ENCODE measurements at regions not wholly inside any gene's neighbourhood (a gene's known extent, or its start where the extent isn't known, plus 50 kb on each side); places are given as distances from the start of the nearest gene placed in this dataset.

DNA sequence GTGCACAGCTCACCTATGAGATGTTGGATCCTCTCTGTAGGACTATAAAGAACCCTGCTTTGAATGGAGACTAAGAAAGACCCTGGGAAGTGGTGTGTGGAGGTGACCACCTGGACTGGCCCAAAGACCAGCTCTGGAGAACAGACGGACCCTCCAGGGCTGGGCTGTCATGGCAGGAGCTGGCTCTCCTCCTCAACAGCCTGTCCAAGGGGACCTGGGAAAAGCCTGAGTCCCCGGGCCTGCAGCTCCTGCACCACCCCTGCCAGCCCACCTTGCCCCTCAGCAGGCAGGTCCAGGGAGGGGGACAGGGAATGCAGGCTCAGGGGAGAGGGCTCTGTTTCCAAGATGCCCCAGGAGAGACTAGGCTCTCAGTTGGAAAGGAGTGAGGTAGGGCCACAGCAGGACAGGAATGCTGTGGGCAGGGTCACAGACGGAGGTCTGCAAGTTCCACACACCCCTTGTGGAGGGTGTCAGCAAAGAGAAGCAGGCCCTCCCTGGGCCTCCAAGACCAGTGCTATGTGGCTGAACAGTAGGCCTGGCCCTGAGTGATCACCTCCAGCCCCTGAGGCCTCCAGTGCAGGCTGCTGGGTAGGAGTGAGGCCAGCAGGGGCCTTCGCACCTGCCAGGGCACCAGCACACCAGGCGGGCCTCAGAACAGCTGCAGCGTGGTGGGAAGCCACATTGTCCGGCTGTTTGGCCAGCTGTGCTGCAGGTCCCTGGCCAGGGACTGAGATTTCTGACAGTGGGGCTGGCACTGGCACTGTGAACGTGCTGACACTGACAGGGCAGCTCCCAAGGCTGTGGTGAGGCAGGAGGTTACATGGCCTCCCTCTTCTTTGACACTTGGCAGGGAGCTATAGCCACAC is 86.4 kb upstream of the OTOS start:
- no peak for DNase-seq (ENCODE audit: low read depth in 2 of 2)

DNA sequence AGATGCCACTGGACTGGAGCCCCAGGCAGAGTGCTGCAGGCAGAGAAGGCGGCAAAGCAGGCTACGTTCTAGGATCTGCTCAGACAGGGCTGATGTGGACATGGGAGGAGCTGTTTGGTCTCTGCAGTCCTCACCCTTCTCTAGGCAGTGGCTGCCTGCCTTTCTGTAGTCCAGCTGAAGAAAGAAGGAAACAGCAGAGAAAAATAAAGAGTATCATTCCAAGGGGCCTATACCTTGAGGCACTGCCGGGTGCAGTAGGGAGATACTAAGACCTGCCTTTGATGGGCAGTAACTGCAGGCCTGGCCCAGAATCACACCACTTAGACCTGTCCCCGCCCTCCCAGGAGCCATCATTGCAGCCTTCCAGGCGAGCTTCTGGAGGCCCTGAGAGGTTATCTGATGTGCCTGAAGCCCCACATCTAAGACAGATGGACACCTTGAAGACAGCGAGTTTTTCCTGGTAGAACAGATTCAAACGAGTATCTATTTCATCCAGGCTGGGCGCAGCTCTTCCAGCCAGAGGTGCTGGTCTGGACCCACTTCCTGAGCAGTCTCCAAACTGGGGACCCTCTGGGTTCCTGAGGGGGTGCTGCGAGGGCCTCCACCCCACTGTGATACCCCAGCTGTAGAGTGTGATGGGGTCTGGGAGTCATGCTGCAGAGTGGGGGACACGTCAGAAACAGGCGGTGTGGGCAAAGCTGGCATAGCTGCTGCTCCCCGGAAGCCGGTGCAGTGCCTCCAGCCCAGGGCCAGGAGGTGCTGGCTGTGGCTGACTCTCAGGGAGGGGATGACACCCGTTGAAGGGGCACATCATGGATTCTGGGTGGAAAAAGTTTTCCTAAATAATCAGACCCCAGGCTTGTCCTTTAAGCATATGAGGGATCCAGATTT is 87.3 kb upstream of the OTOS start:
- no peak for DNase-seq (ENCODE audit: low read depth in 2 of 2)

DNA sequence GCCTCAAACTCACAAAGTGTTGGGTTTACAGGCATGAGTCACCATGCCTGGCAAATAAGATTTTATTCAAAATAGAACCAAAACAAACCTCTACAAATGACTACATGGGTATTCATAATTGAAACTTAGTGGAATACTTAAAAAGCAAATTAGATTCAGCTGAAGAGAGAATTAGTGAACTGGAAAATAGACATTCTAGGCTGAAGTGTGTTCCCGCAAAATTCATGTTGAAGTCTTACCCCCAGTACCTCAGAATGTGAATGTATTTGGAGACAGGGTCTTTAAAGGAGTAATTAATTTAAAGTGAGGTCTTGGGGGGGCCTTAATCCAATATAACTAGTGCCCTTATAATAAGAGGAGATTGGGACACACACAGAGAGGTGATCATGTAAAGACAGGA is 88.5 kb upstream of the OTOS start:
- no peak for DNase-seq (ENCODE audit: low read depth in 2 of 2)

DNA sequence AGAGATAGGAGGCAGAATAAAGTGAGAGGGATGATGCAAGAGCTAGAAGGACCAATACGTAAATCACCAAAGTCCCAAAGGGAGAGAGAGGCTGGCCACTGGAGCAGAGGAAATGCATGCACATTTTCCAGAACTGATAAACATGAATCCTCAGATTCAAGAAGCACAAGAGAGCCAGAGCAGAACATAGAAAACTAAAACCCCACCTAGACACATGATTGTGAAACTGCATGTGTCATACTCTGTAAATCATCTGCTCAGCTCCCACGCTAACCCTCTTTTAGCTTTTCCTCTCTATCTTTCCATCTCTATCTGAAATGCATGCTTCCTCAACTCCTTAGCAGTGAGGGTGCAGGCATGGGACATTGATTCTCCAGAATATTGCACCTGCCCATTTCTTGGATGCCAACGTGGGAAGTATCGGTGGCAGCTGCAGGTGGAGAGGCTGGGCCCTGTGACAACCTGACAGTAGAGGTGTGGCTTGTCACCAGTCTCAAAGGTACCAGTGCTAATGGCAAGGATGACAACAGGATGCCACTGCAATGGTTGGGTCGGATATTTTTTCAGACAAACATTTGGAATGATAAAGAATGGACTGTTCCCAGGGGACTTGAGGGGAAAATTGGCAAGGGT is 89.3 kb upstream of the OTOS start:
- DNase-seq (ENCODE audit: low read depth in 2 of 2) = no peak

DNA sequence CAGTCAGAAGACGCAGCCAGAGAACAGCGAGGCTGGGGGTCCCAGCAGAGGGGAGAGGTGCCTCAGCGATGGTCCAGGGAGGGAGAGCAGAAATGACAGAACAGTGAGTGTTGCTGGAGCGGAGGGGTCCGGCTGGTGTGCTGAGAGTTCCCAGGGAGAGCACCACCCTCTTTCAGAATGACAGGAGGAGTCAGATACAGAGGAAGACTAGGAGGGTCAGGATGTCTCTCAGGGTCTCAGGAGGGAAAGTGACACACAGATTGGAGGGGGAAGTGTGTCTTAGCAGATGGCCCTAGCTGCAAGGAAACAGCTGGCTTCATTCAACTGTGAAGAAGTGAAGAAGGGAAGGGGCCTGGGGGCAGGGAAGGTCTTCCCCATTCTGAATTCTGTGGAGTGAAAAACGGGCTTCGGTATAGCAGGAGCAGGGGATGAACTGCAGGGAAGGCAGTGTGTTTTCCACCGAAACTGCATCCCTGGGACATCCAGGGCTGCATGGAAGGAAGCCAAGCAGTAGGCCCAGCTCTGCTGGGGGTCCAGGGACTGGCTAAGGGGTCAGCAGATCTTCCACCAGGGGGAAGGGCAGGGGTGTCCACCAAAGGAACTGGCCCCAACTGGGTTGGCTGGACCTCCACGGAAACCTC is 90.0 kb upstream of the OTOS start:
- DNase-seq (ENCODE audit: low read depth in 2 of 2) = no peak

DNA sequence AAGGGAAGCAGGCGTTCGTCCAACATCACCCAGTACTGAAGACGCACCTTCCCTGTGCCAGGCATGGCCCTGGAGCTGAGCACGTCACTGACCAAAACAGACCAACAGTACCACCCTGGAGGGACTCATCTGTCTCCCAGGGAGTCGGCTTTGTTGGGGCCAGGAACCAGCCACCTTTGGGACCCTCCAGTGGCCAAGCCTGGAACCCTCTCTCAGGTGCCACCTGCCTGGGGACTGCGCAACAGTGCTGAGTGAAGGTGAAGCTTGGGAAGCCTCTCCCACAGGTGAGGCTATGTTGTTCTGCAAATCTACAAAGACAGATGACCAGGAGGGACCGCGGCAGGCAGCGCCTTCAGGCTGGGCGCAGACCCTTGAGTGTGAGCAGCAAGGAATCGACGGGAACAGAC is 91.4 kb upstream of the OTOS start:
- no peak for DNase-seq (ENCODE audit: low read depth in 2 of 2)

DNA sequence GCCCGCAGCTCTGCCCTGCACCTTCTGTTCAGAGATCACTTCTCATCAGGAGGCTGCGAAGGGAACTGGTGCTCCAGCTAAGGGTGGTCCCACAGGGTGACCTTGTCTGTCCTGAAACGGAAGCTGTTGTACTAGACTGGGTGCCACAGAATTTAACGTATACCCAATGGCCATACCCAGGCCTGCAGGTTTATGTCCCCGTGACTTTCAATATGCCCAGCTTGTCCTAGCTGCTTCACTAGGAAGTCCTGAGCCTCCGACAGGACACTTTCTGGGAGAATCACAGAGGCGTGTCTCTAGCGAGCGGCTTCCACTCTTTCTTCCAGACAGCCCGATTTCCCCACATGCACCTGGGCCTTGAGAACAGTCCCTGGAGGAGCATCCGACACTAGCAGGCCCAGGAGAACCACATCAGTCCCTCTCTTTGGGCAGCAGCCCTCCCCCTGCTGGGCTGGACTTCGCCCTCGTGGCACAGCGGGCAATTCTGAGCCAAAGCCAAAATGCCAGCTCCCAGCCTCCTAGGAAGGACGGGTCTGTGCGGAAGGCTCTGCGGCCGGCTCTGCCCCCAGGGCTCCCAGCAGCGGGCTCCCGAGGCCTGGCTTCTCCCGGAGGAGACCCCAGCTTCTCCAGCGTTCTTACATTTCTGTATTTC is 91.9 kb upstream of the OTOS start:
- DNase-seq (ENCODE audit: low read depth in 2 of 2) = no peak

DNA sequence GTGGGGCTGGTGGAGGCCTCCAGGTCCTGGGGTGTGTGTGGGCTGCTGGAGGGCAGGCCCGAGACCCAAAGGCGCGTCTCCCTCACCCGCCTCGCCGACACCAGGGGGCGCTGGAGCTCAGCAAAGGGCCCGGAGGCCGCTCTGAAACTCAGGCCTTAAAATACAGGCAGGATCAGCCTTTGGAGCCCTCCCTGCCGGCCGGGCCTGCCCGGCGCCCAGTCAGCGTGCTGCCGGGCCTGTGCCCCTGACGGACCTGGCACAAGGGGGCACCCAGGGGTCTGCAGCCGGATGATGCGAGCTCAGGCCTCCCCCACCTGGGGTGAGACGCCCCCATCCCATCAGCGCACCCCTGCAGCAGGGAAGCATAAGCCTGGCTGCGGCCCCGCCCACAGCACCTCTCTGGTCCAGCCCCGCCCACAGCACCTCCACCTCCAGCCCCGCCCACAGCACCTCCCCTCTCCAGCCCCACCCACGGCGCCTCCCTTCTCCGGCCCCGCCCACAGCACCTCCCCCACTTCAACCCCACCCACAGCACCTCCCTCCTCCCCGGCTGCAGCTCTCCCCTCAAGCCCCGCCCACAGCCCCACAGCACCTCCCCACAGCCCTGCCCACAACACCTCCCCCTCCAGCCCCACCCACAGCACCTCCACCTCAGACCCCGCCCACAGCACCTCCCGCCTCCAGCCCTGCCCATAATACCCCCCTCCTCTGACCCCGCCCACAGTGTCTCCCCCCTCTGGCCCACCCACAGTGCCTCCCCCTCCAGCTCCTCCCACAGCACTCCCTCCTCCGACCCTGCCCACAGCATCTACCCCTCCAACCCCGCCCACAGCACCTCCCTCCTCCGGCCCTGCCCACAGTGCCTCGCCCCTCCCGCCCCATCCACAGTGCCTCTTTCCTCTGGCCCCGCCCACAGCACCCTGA is 92.8 kb upstream of the OTOS start:
- DNase-seq (ENCODE audit: low read depth in 2 of 2) = peak; percentile 35 to 36

DNA sequence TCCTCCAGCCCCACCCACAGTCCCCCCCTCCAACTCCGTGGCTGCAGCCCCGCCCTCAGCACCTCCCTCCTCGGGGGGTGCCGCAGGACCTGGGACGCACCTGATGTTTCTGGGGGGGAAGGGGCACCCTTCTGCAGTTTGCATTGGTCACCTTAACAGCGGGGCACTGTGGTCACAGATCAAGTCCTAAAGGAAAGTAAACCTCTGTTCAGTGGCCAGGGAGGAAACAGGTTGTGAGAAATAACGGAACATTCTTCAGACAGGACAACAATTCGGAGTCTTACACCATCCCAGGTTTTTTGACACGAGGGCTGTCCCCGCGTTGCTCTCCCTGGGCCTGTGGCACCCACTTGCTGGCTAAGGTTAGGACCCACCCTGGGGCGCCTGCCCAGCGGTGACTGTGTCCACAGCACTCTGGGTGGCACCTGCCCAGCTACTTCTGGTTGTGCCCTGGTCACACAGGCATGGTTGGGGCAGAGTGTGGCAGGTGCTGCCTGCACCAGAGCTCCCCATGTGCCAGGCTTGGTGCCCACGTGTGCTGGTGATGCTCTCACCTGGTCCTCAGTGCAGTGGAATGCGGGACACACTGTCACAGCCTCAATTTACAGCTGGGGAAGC is 93.5 kb upstream of the OTOS start:
- no peak for DNase-seq (ENCODE audit: low read depth in 2 of 2)

DNA sequence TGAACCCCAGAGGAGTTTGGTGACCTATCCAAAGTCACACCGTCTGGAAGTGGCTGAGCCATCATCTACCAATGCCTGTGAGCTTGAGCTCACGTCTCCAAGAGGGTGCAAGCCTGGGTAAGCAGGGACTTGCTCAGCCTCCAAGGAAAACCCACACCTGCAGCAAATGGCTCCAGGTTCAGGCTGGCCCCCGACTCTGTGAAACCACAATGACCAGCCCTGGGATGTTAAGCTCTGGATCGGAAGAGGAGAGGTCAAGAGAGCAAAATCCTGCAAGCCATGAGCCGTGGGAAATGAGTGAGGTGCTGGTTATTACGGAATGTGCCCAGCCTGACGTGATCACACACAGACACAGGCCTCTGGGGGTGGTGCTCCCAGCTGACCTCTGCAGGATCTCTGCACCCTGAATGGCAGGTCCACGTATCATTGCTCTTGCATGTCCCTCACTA is 94.1 kb upstream of the OTOS start:
- DNase-seq (ENCODE audit: low read depth in 2 of 2) = no peak

DNA sequence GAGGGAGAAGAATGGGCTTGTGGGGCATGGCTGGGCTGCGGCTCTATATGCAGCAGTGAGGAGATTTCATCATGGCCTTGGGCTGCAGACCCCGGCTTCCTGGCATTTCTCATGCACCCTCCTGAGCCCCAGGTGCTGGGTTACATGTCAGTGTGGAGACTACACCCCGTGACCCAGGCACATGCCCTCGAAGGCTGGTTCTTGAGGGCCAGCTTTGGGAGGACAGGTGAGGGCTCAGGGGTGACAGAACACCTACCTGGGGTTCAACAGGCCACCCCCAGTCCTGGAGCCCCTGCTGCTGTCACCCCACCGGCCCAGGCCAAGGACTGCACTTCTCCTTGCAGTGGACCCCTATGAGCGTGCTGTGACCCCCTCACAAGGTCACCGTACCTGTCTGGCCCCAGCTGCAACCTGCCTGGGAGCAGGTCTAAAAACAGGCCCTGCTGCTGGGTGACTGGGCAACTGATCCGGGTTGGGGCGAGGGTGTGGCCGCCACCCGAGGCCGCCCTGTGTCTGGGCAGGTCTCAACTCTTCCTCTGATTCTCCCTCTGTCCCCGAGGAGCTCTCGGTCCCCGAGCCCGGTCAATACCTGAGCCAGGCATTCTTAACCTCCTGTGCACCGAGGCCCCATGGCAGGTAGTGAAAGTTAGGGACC is 94.8 kb upstream of the OTOS start:
- DNase-seq (ENCODE audit: low read depth in 2 of 2) = no peak

DNA sequence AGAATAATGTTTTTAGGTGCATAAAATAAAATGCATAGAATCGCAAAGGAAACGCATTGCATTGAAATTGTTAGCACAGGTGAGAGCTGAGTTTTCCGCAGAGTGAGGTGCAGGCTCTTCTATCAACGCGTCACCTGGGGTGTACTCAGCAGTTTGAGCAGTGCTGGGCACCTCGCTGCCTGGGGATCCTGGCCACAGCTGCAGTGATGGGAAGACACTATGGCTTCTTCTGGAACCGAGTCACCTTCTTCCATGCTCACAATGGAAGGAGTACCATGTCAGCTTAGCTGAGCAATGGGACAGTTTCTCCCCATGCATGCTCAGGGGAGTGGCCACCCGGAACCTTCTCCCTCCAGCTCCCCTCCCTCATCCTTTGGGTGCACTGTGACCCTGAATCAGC is 95.4 kb upstream of the OTOS start:
- DNase-seq (ENCODE audit: low read depth in 2 of 2) = no peak

DNA sequence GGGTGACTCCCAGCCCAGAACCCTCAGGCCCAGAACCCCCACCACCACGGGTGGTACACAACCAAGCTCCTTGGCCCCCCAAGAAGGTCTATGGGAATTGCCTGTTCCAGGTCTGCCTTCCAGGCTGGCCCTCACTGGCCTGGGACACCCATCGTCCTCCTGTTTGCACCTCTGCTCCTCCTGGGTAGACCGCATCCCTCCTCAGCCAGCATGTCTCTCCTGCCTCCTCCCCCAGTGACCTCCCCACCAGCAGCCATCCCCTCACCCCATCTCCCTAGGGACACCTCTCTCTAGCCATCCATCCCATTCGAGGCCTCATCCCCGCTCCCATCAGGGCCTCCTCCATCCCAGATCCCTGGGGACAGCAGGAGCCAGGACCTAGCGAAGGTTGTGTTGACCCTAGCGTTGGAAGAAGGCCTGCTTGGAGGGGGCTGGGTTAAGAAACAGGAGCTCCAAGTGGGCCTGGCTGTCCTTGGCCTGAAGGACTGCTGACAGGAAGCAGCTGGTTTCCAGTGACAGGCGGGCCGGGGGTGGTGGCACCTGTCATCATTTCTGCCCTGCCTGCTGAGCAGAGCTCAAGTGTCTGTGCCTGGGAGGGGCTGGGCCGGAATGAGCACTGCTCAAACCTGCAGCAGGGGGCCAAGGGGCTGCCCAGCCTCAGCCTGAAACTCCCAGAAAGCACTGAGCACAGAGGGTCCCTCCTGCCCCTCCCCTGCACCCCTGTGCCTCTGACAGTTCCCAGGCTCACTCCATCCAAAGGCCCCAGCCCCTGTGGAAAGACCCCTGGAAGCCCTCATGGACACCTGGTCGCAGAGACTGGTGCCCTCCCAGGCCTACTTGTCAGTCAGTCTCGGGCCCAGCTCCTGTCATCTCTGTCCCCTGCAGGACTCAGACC is 96.0 kb upstream of the OTOS start:
- no peak for DNase-seq (ENCODE audit: low read depth in 2 of 2)

DNA sequence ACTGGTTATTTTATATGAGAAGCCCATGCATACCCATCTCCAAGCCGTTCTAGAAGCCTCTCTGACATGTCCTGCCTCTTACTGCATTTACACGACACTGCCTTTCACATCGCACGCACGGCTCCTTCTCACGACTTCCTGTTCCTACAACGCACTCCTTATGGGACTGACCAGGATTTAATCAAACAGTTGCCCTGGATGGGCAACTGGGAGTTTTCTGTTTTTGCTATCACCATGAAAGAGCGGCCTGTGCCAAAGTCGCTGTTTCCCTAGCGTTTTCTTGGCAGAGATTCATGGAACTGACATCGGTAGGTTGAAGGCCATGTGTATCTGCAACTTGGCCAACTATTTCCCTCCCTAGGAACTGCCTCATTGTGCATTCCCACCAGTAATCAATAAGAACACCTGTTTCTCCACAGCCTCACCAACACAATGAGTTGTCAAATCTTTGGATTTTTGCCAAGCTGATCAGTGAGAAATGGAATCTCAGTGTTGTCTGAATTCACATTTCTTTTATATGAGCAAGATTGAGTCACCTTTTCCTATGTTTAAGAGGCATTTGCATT is 97.2 kb upstream of the OTOS start:
- DNase-seq (ENCODE audit: low read depth in 2 of 2) = no peak

DNA sequence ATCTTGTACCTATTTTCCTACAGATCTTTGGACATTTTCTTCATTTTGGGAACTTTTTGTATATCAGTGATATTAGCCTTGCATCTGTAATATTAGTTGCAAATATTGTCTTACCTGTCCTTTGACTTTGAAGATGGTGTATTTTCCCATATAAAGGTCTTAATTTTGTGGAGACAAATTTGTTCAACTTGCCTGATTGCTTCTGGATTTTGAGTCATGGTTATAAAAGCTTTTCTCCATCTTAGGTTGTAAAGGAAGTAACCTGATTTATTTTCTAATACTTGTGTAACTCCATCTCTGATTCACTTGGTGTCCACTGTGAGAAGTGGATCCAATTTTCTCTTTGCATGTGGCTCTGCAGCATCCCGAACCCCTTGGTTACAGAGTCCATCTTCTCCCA is 97.7 kb upstream of the OTOS start:
- DNase-seq (ENCODE audit: low read depth in 2 of 2) = no peak

DNA sequence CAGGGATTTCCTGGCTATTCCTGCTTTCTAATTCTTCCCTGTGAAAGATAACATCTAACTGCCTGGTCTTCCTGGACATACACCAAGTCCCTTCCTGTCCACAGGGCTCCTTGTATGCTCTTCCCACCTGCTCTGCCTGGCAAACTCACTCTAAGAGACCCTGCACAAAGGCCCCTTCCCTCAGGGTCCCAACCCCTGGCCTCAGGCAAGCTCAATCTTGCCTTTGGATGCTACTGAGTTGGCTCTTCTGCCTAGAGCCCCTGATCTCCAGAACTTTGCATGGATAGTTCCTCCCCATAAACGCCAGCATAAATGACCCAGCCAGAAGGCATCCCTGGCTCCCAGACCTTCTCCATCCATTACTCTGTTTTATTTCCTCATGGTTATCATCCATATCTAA is 98.3 kb upstream of the OTOS start:
- DNase-seq (ENCODE audit: low read depth in 2 of 2) = no peak

DNA sequence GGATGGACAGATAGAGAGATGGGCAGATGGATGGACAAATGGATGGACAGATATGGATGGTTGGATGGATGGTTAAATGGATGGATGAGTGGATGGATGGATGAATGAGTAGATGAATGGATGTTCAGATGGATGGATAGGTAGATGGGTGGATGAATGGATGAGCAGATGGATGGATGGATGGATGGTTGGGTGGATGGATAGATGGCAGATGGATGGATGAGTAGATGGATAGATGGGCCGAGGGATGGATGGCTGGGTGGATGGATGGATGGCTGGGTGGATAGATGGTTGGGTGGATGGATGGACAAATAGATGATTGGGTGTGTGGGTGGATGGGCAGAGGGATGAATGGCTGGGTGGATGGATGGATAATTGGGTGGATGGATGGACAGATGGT is 98.9 kb upstream of the OTOS start:
- no peak for DNase-seq (ENCODE audit: low read depth in 2 of 2)

Data from activated CD8-positive, alpha-beta memory T cell treated with anti-CD3 and anti-CD28 coated beads for 4 hours (primary cell).